ENCODE measurements at regions not wholly inside any gene's neighbourhood (a gene's known extent, or its start where the extent isn't known, plus 50 kb on each side); places are given as distances from the start of the nearest gene placed in this dataset.

DNA sequence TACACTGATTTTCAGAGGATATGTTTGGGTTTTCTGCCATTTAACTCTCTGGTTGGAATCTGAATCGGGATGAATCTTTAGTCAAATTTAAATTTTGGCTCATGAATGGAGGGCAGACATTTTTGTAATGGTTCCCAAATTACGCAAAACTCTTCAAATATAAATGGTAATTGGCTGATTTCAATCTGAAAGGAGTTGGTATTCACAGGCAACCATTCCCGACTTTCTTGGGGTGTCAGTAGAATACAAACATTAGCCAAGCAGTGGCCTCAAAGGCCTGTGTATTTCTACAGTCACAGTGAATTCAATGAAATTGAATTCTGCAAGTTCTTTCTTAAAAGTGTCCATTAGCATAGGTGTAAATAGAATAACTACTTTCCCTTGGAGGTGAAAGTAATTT, 668.8 kb upstream of the PRKX start:
- no peak for TF ChIP-seq SIN3A (IDR thresholded peaks at IDR 0.05; ENCODE audit: borderline replicate concordance, insufficient read depth, low read length)
- TF ChIP-seq, protein P1, sequence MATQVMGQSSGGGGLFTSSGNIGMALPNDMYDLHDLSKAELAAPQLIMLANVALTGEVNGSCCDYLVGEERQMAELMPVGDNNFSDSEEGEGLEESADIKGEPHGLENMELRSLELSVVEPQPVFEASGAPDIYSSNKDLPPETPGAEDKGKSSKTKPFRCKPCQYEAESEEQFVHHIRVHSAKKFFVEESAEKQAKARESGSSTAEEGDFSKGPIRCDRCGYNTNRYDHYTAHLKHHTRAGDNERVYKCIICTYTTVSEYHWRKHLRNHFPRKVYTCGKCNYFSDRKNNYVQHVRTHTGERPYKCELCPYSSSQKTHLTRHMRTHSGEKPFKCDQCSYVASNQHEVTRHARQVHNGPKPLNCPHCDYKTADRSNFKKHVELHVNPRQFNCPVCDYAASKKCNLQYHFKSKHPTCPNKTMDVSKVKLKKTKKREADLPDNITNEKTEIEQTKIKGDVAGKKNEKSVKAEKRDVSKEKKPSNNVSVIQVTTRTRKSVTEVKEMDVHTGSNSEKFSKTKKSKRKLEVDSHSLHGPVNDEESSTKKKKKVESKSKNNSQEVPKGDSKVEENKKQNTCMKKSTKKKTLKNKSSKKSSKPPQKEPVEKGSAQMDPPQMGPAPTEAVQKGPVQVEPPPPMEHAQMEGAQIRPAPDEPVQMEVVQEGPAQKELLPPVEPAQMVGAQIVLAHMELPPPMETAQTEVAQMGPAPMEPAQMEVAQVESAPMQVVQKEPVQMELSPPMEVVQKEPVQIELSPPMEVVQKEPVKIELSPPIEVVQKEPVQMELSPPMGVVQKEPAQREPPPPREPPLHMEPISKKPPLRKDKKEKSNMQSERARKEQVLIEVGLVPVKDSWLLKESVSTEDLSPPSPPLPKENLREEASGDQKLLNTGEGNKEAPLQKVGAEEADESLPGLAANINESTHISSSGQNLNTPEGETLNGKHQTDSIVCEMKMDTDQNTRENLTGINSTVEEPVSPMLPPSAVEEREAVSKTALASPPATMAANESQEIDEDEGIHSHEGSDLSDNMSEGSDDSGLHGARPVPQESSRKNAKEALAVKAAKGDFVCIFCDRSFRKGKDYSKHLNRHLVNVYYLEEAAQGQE (IDR thresholded peaks at IDR 0.05; ENCODE audit: insufficient read depth in 1 of 2, low read depth in 2 of 2, low read length in 2 of 2): no peak

All from PFSK-1 (cell line).